C4-2B (cell line): ENCODE measurements at regions not wholly inside any gene's neighbourhood (a gene's known extent, or its start where the extent isn't known, plus 50 kb on each side); places are given as distances from the start of the nearest gene placed in this dataset.

ENCODE experiments used
- CTCF ChIP-seq: fragments of 450-650 bp; conservative IDR thresholded peaks from 2 replicates; pipeline ENCODE4 v1.5.1; 2017; ENCODE audit warnings: mild to moderate bottlenecking
- ZFX ChIP-seq: fragments of 450-650 bp; IDR thresholded peaks from 2 replicates; pipeline ENCODE4 v1.6.1; 2017

DNA sequence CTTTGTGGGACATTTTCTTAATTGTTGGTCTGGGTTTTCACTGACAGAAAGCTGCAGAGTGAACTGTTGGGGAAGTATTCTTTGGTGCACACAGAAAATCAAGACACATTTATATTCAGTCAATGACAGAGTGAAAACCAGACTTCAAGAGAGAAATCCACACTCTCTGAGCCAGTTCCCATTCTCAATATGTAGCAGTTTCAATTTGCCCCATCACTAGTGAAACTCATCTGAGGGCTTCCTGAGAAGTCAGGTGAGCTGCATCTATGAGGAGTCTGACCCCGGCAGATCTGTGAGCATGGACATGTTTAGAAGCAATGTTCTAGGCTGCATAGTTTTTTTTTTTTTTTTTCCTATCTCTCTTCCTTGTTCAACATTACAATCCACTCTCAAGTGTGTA lies 163.7 kb upstream of the AHR start:
- TF ChIP-seq CTCF (no peak), ZFX (no peak)
